ENCODE measurements at regions not wholly inside any gene's neighbourhood (a gene's known extent, or its start where the extent isn't known, plus 50 kb on each side); places are given as distances from the start of the nearest gene placed in this dataset.

DNA sequence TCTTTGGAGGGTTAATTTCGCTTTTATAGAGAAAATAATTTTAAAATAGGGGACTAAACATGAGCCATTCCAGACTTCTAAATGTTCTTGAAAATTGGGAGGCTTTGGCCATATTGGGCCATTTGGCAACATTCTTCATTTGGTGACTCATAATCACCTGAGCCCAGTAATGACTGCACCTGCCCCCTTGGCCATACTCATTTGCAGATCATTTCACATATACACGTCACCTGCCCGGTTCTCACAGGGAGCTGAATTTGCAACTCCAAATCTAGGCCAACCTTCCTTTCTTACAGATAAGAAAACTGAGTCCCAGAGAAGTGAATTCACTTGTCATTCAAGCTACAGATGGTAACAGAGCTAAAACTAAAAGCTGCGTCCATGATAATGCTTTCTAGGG, 289.7 kb downstream of the EPHA4 start:
- no peak for DNase-seq (ENCODE audit: insufficient read length, low spot score)
- FAIRE-seq = no peak
- no peak for TF ChIP-seq PAX5 (IDR thresholded peaks at IDR 0.05; ENCODE audit: insufficient read depth, low read length, severe bottlenecking)
- no peak for TF ChIP-seq SPI1 (IDR thresholded peaks at IDR 0.05; ENCODE audit: low read depth, low read length)
- no peak for TF ChIP-seq POU2F2 (IDR thresholded peaks at IDR 0.05; ENCODE audit: low read depth, low read length)
- no peak for TF ChIP-seq POLR2A (IDR thresholded peaks at IDR 0.05; ENCODE audit: low read depth, low read length)
- TF ChIP-seq POLR2AphosphoS5 (IDR thresholded peaks at IDR 0.05; ENCODE audit: low read depth, low read length) = no peak
- no peak for TF ChIP-seq TAF1 (IDR thresholded peaks at IDR 0.05; ENCODE audit: low read depth, low read length)

DNA sequence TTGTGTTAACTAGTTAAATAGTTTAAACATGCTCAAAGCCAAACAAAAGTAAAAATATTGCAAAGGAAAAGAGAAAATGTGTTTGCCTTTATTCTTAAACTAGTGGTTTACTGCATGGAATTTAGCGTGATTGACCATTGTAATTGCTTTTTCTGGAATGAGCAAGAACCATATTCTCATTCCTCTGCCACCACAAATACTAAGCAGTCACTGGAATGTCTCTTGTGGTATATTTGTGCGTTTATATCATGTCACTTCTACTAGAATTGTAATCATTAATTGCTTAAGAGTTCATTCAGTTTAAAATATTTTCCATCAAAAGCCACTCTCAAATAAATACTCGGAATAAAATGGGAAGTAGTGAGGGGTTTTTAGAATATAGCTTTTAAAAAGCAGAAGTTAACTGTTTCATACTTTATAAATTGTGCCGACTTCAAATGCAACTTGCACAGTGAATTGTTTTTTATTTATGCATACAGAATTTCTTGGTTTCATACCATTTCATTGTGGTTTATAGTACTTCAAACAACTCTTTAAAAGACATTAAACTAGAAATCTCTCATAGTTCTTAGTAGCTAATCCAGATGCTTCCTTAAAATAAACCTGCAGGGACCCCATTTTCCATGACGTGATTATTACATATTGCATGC, 288.1 kb downstream of the EPHA4 start:
- no peak for FAIRE-seq

DNA sequence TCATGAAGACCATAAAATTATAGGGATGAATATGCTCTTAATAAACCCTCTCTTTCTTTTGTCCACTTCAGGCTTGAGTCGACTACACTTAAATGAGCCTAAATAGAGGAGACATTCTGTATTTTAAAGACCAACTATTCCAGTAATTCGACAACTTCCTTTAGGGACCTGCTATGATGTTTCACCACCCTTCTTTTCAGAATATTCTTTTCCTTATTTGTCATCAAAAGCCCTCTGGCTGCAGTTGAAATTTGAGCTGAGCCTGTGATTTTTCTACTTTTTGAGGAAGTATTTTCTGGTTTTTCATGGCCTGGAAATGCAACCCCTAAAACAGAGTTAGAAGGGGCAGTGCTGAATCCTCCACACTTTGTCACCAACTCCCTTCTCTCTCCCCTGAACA, 287.0 kb downstream of the EPHA4 start:
- no peak for TF ChIP-seq SPI1 (IDR thresholded peaks at IDR 0.05; ENCODE audit: low read depth, low read length)
- no peak for TF ChIP-seq POLR2A (IDR thresholded peaks at IDR 0.05; ENCODE audit: low read depth, low read length)
- no peak for TF ChIP-seq POLR2AphosphoS5 (IDR thresholded peaks at IDR 0.05; ENCODE audit: low read depth, low read length)
- TF ChIP-seq POU2F2 (IDR thresholded peaks at IDR 0.05; ENCODE audit: low read depth, low read length) = no peak
- no peak for TF ChIP-seq PAX5 (IDR thresholded peaks at IDR 0.05; ENCODE audit: insufficient read depth, low read length, severe bottlenecking)
- no peak for TF ChIP-seq TAF1 (IDR thresholded peaks at IDR 0.05; ENCODE audit: low read depth, low read length)
- FAIRE-seq (no peak), DNase-seq (ENCODE audit: insufficient read length, low spot score) (no peak)

More for the DNA sequence above, 288.1 kb downstream of the EPHA4 start:
- TF ChIP-seq POU2F2 (IDR thresholded peaks at IDR 0.05; ENCODE audit: low read depth, low read length) (no peak), TAF1 (IDR thresholded peaks at IDR 0.05; ENCODE audit: low read depth, low read length) (no peak), SPI1 (IDR thresholded peaks at IDR 0.05; ENCODE audit: low read depth, low read length) (no peak), PAX5 (IDR thresholded peaks at IDR 0.05; ENCODE audit: insufficient read depth, low read length, severe bottlenecking) (no peak), POLR2AphosphoS5 (IDR thresholded peaks at IDR 0.05; ENCODE audit: low read depth, low read length) (no peak), POLR2A (IDR thresholded peaks at IDR 0.05; ENCODE audit: low read depth, low read length) (no peak)
- no peak for DNase-seq (ENCODE audit: insufficient read length, low spot score)

DNA sequence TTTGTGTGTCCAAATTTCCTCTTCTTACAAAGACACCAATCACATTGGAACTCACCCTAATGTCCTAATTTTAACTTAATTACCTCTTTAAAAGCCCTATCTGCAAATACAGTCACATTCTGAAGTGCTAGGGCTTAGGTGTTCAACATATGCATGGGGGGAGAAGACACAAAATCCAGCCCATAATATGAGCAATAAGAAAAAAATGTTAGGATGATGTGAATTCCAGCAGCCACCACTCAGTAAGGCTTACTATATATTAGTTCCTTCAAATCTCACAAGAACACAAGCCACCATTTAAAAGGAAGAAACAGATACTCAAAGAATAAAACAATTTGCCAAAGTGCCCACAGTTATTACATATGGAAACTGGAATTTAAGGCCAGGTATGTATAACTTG, 285.7 kb downstream of the EPHA4 start:
- DNase-seq (ENCODE audit: insufficient read length, low spot score) (no peak), FAIRE-seq (no peak)
- TF ChIP-seq POU2F2 (IDR thresholded peaks at IDR 0.05; ENCODE audit: low read depth, low read length) (no peak), PAX5 (IDR thresholded peaks at IDR 0.05; ENCODE audit: insufficient read depth, low read length, severe bottlenecking) (no peak), POLR2A (IDR thresholded peaks at IDR 0.05; ENCODE audit: low read depth, low read length) (no peak)

DNA sequence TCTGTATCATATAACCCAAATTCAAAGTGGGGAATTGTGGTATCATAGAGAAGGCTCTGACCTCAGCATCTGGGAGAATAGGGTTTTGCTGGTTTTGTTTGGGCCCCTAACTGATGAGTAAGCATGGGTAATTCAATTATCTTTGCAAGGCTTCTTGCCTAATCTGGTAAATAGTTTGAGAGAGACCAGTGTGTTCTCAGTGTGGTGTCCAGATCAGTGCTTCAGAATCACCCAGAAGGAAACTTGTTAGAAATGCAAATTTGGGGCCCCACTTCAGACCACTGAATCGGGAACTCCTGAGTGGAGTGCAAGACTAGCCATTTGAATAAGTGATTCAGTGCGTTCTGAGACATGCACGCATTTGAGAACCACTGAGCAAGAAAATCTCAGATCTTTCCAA, 282.7 kb downstream of the EPHA4 start:
- DNase-seq (ENCODE audit: insufficient read length, low spot score) (no peak), FAIRE-seq (no peak)
- TF ChIP-seq SPI1 (IDR thresholded peaks at IDR 0.05; ENCODE audit: low read depth, low read length) (no peak), POLR2AphosphoS5 (IDR thresholded peaks at IDR 0.05; ENCODE audit: low read depth, low read length) (no peak), POLR2A (IDR thresholded peaks at IDR 0.05; ENCODE audit: low read depth, low read length) (no peak), POU2F2 (IDR thresholded peaks at IDR 0.05; ENCODE audit: low read depth, low read length) (no peak), TAF1 (IDR thresholded peaks at IDR 0.05; ENCODE audit: low read depth, low read length) (no peak), PAX5 (IDR thresholded peaks at IDR 0.05; ENCODE audit: insufficient read depth, low read length, severe bottlenecking) (no peak)

DNA sequence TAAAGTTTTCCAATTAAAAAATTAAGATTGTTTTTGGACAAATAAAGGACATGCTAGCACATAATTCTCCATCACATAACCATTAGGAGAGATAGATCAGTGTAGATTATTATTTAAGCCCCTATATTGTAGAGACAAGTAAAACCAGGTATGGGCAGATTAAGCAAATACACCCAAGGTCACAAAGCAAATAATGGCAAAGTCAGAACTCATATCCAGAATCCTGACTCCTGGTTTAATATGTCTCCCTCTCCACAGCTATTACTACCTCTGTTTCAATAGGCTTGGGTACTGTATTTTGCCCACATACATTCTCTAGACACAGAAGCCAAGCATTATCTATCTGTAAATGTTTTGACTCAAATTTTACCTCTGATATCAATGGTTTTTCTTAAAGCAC, 282.3 kb downstream of the EPHA4 start:
- DNase-seq (ENCODE audit: insufficient read length, low spot score) (no peak), FAIRE-seq (no peak)
- no peak for TF ChIP-seq TAF1 (IDR thresholded peaks at IDR 0.05; ENCODE audit: low read depth, low read length)
- TF ChIP-seq PAX5 (IDR thresholded peaks at IDR 0.05; ENCODE audit: insufficient read depth, low read length, severe bottlenecking) = no peak
- TF ChIP-seq SPI1 (IDR thresholded peaks at IDR 0.05; ENCODE audit: low read depth, low read length) = no peak
- TF ChIP-seq POLR2AphosphoS5 (IDR thresholded peaks at IDR 0.05; ENCODE audit: low read depth, low read length) = no peak
- TF ChIP-seq POU2F2 (IDR thresholded peaks at IDR 0.05; ENCODE audit: low read depth, low read length) = no peak
- TF ChIP-seq POLR2A (IDR thresholded peaks at IDR 0.05; ENCODE audit: low read depth, low read length) = no peak

DNA sequence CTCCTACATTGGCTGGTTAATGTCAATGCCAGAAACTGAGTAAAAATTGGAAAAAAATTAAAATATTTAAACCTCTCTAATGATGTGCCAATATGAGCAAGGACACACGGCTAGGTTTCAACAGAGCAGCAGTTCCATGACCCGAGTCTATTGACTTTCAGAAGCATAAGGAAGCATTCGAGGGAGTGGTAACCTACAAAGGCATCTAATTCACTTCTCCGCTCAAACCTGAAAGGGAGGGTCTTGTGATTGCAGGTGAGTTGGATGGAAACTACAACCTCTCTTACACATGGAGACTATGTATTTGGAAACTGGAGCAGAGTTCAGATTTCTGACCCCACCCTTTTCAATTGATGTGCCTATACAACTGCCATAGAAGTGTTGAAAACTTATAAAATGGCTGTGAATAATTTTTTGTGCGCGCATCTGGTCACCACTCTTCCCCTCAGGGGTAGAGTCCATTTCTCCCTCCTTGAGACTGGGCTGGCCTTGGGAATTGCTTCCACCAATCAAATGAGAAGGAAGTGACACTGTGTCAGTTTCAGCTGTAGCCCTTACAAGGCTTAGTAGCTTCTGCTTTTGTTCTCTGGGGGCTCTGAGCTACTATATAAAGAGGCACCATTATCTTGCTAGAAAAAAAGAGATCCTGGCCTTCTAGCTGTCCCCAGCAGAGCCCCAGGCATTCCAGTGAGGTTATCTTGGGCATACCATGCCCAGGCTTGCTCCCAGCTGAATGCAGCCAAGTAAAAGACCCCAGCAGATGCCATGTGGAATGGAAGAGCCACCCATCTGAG, 278.0 kb downstream of the EPHA4 start:
- FAIRE-seq = no peak
- TF ChIP-seq POU2F2 (IDR thresholded peaks at IDR 0.05; ENCODE audit: low read depth, low read length) (no peak), TAF1 (IDR thresholded peaks at IDR 0.05; ENCODE audit: low read depth, low read length) (no peak), SPI1 (IDR thresholded peaks at IDR 0.05; ENCODE audit: low read depth, low read length) (no peak), PAX5 (IDR thresholded peaks at IDR 0.05; ENCODE audit: insufficient read depth, low read length, severe bottlenecking) (no peak), POLR2AphosphoS5 (IDR thresholded peaks at IDR 0.05; ENCODE audit: low read depth, low read length) (no peak), POLR2A (IDR thresholded peaks at IDR 0.05; ENCODE audit: low read depth, low read length) (no peak)
- DNase-seq (ENCODE audit: insufficient read length, low spot score) = no peak

DNA sequence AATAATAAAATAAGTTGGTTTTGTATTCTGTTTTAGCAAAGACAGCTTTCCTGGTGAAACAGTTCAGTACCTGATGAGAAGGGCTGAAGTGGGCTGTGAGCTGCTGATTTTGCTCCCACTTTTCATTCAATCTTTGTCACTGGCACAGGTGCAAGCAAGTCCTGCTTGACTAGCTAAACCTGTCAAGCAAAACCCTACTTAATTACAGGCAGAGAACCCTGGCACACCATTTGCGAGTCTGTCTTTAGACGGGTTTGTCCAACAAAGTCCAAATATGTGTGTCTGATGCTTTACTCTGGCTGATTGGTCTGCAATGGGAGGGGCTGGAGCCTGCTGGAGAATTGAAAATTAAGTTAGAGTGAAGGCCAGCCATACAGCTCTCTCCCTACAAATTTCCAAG, 267.2 kb downstream of the EPHA4 start:
- DNase-seq (ENCODE audit: insufficient read length, low spot score) = no peak

DNA sequence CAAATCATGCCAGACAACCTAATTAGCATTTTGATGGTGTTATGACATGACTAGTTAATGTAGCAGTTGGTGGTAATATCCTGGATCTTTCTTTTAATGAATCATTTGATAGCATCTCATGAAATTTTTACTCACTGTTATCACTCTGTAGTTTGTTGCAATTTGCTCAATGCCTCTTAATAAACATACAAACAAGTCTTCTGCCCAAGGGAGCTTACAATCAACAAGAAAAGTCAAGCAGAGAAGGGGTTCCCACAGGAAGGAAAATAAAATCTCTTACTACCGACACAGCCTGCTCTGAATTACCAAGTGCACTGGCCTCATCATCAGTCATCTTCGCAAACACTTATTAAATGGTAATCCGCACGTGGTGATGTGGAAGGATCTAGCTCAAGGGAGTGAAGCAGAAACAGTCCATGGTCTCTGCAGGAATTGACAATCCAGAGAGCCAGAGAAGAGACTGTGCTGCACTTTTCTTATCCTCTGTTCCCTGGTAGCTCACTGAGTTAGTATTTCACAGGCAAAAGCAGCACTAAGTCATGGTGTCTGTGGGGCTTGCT, 263.5 kb downstream of the EPHA4 start:
- DNase-seq (ENCODE audit: insufficient read length, low spot score) = no peak
- FAIRE-seq = no peak
- TF ChIP-seq POLR2A (IDR thresholded peaks at IDR 0.05; ENCODE audit: low read depth, low read length) = no peak
- TF ChIP-seq TAF1 (IDR thresholded peaks at IDR 0.05; ENCODE audit: low read depth, low read length) = no peak
- TF ChIP-seq PAX5 (IDR thresholded peaks at IDR 0.05; ENCODE audit: insufficient read depth, low read length, severe bottlenecking) = no peak
- TF ChIP-seq POLR2AphosphoS5 (IDR thresholded peaks at IDR 0.05; ENCODE audit: low read depth, low read length) = no peak
- no peak for TF ChIP-seq POU2F2 (IDR thresholded peaks at IDR 0.05; ENCODE audit: low read depth, low read length)
- TF ChIP-seq SPI1 (IDR thresholded peaks at IDR 0.05; ENCODE audit: low read depth, low read length) = no peak

More for the DNA sequence above, 267.2 kb downstream of the EPHA4 start:
- TF ChIP-seq PAX5 (IDR thresholded peaks at IDR 0.05; ENCODE audit: insufficient read depth, low read length, severe bottlenecking) (no peak), SPI1 (IDR thresholded peaks at IDR 0.05; ENCODE audit: low read depth, low read length) (no peak), TAF1 (IDR thresholded peaks at IDR 0.05; ENCODE audit: low read depth, low read length) (no peak), POU2F2 (IDR thresholded peaks at IDR 0.05; ENCODE audit: low read depth, low read length) (no peak), POLR2A (IDR thresholded peaks at IDR 0.05; ENCODE audit: low read depth, low read length) (no peak), POLR2AphosphoS5 (IDR thresholded peaks at IDR 0.05; ENCODE audit: low read depth, low read length) (no peak)
- FAIRE-seq = no peak
